BE2C (cell line): ENCODE measurements at regions not wholly inside any gene's neighbourhood (a gene's known extent, or its start where the extent isn't known, plus 50 kb on each side); places are given as distances from the start of the nearest gene placed in this dataset.
"Not testable (repeated sequence)": the region's sequence is repeated elsewhere in the genome, so short reads cannot be mapped to it uniquely, and the experiment has no call there.

ENCODE experiments used
- DNase-seq: peaks from one replicate; pipeline ENCODE4 v3.0.0-alpha.2; 2020
- H3K27me3 ChIP-seq: fragments of 250-450 bp; sonication (Bioruptor Pico); 2 replicates; pipeline ENCODE4 v1.5.1; 2020; ENCODE audit warnings: mild to moderate bottlenecking
- H3K36me3 ChIP-seq: fragments of 250-450 bp; sonication (Bioruptor Pico); 2 replicates; pipeline ENCODE4 v1.5.1; 2020; ENCODE audit warnings: mild to moderate bottlenecking
- H3K4me1 ChIP-seq: fragments of 250-450 bp; sonication (Bioruptor Pico); 2 replicates; pipeline ENCODE4 v1.5.1; 2020
- H3K4me3 ChIP-seq: 2 replicates; pipeline ENCODE4 v1.5.1; 2011; ENCODE audit warnings: low read depth, low read length
- H3K9me3 ChIP-seq: fragments of 250-450 bp; sonication (Bioruptor Pico); 2 replicates; pipeline ENCODE4 v1.5.1; 2020
- CTCF ChIP-seq: IDR thresholded peaks from 2 replicates; pipeline ENCODE4 v1.5.1; 2012; ENCODE audit warnings: mild to moderate bottlenecking, low read depth, low read length

GRCh38 chr4:79170077-79170476, 155.8 kb downstream of the NAA11 start:
- Histone ChIP-seq H3K36me3 (no peaks in the 10 kb centered on the region), H3K9me3 (no peaks in the 10 kb centered on the region), H3K27me3 (no peaks in the 10 kb centered on the region), H3K4me3 (no peak overlapping the region), H3K4me1 (no peaks in the 10 kb centered on the region)
- no peak for TF ChIP-seq CTCF
- DNase-seq, result no peak

GRCh38 chr4:79164907-79165610, 160.8 kb downstream of the NAA11 start:
- no peaks in the 10 kb centered on the region for H3K27me3 ChIP-seq
- no peaks in the 10 kb centered on the region; the same call in 1 of the 2 replicates for H3K9me3 ChIP-seq
- H3K4me1 ChIP-seq, result no peaks in the 10 kb centered on the region
- no peaks in the 10 kb centered on the region for H3K36me3 ChIP-seq
- DNase-seq, result no peak
- no peak overlapping the region for H3K4me3 ChIP-seq
- TF ChIP-seq CTCF, result no peak

GRCh38 chr4:79163981-79164490, 161.8 kb downstream of the NAA11 start:
- no peak for TF ChIP-seq CTCF
- DNase-seq, result no peak
- Histone ChIP-seq H3K36me3 (no peaks in the 10 kb centered on the region), H3K4me3 (no peak overlapping the region), H3K4me1 (no peaks in the 10 kb centered on the region), H3K9me3 (no peaks in the 10 kb centered on the region; the same call in 1 of the 2 replicates), H3K27me3 (no peaks in the 10 kb centered on the region)

GRCh38 chr4:79160962-79161361, 164.9 kb downstream of the NAA11 start:
- TF ChIP-seq CTCF, result no peak
- no peak for DNase-seq
- no peaks in the 10 kb centered on the region for H3K4me1 ChIP-seq
- no peak overlapping the region for H3K4me3 ChIP-seq
- no peaks in the 10 kb centered on the region; the same call in 1 of the 2 replicates for H3K9me3 ChIP-seq
- no peaks in the 10 kb centered on the region for H3K36me3 ChIP-seq
- H3K27me3 ChIP-seq, result no peaks in the 10 kb centered on the region

- H3K36me3 ChIP-seq, DNase-seq, H3K27me3 ChIP-seq, H3K4me3 ChIP-seq, H3K9me3 ChIP-seq, H3K4me1 ChIP-seq: not testable (repeated sequence)
These were observed 167.2 kb downstream of the NAA11 start for GRCh38 chr4:79158705-79159104.

GRCh38 chr4:79155336-79155735, 170.5 kb downstream of the NAA11 start:
- H3K36me3 ChIP-seq, result no peaks in the 10 kb centered on the region
- no peak for TF ChIP-seq CTCF
- no peak for DNase-seq
- H3K4me1 ChIP-seq, result no peaks in the 10 kb centered on the region
- no peaks in the 10 kb centered on the region for H3K9me3 ChIP-seq
- H3K27me3 ChIP-seq, result no peaks in the 10 kb centered on the region
- H3K4me3 ChIP-seq, result no peak overlapping the region
